HUES48 (cell line): ENCODE measurements at regions not wholly inside any gene's neighbourhood (a gene's known extent, or its start where the extent isn't known, plus 50 kb on each side); places are given as distances from the start of the nearest gene placed in this dataset.

ENCODE experiments used
- H3K27ac ChIP-seq: one replicate; pipeline ENCODE4 v1.7.0; 2013; ENCODE audit warnings: low read depth, low read length, inconsistent platforms
- H3K27me3 ChIP-seq: 2 replicates; pipeline ENCODE4 v1.6.1; 2013; ENCODE audit warnings: mild to moderate bottlenecking, low read length; ENCODE audit not compliant: control insufficient read depth, insufficient read depth
- H3K36me3 ChIP-seq: 2 replicates; pipeline ENCODE4 v1.6.1; 2013; ENCODE audit warnings: low read length; ENCODE audit not compliant: control insufficient read depth, insufficient read depth
- H3K4me1 ChIP-seq: 2 replicates; pipeline ENCODE4 v1.6.1; 2013; ENCODE audit warnings: mild to moderate bottlenecking, low read length; ENCODE audit not compliant: control insufficient read depth, insufficient read depth
- H3K4me3 ChIP-seq: 2 replicates; pipeline ENCODE4 v1.5.1; 2013; ENCODE audit warnings: mild to moderate bottlenecking, low read depth, low read length
- H3K9ac ChIP-seq: 2 replicates; pipeline ENCODE4 v1.6.1; 2013; ENCODE audit warnings: mild to moderate bottlenecking, low read depth, low read length, moderate library complexity
- H3K9me3 ChIP-seq: 2 replicates; pipeline ENCODE4 v1.6.1; 2013; ENCODE audit warnings: low read length; ENCODE audit not compliant: control insufficient read depth, insufficient read depth

DNA sequence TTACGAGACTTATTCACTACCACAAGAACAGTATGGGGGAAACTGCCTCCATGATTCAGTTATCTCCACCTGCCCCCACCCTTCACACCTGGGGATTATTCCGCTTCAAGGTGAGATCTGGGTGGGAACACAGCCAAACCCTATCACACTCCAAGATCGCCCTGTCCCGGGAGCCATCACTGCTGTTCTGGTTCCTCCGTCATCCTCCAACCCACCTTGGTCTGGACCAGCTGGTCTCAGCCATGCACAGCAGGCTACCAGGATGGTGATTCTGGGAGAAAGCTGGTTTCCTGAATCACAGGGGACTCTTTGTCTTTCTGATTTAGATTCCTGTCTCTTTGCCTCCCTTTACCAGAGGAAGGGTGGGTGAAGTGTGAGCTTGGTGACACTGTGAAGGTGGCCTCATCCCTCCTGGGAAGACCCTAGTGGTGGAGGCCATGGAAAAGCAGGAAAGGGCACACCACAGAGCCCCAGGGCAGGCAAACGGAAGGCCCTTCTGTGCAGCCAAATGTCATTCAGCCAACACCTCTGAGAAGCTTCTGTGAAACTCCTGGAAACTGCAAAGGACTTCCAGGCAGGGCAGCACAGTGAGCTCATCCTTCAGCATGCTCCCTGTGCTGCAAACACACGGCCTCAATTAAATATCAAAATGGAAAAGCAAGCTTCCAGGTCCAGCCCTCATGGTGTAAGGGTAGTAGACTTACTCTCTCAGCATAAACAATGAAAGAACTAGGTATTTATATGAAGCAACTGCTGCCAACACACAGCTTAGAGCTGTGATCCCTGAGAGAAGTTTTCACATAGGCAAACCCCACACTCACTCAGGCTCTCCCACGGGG is 169.8 kb downstream of the ANKRD60 start:
- no peak overlapping the region for H3K4me3 ChIP-seq
- no peaks in the 10 kb centered on the region for H3K27me3 ChIP-seq

DNA sequence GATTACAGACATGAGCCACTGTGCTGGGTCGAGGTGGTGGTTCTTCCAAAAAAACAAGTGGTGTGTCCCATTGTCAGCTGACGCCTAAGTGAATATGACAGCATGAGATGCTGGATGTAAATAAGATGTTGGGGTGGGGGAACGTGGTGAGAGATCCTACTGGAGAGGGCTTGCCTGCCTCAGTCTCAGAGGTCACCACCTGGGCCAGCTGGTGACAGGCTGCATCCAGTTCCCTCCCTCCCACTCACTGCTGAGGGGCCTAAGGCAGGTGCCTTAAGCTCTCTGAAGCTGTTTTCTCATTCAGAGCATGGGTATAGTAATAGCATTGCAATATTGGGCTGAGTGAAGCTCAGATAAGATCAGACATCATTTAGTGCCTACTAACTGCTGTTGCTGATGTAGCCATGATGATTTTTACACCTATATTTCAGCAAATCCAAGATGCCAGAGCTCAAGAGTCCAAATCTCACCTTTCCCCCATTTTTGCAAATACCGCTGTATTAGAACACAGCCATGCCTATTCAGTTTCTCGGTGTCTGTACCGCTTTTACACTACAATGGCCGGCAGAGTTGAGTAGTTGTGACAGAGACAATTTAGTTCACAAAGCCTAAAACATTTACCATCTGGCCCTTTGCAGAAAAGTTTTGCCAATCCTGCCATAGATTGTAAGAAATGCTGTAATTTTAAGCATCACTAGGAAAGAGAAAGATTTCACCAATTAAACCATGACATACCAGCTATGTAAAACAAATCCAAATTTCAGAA is 171.3 kb downstream of the ANKRD60 start:
- no peaks in the 10 kb centered on the region for H3K36me3 ChIP-seq
- no peaks in the 10 kb centered on the region for H3K27me3 ChIP-seq
- no peaks in the 10 kb centered on the region for H3K9me3 ChIP-seq
- H3K4me1 ChIP-seq, result no peaks in the 10 kb centered on the region
- H3K27ac ChIP-seq, result no peak overlapping the region
- no peak overlapping the region for H3K9ac ChIP-seq
- H3K4me3 ChIP-seq, result no peak overlapping the region

More for the DNA sequence above, 169.8 kb downstream of the ANKRD60 start:
- Histone ChIP-seq H3K4me1 (no peaks in the 10 kb centered on the region), H3K9me3 (peaks cover 2% of the 10 kb centered on the region; the same call in 1 of the 2 replicates), H3K36me3 (no peaks in the 10 kb centered on the region), H3K9ac (no peak overlapping the region), H3K27ac (no peak overlapping the region)

DNA sequence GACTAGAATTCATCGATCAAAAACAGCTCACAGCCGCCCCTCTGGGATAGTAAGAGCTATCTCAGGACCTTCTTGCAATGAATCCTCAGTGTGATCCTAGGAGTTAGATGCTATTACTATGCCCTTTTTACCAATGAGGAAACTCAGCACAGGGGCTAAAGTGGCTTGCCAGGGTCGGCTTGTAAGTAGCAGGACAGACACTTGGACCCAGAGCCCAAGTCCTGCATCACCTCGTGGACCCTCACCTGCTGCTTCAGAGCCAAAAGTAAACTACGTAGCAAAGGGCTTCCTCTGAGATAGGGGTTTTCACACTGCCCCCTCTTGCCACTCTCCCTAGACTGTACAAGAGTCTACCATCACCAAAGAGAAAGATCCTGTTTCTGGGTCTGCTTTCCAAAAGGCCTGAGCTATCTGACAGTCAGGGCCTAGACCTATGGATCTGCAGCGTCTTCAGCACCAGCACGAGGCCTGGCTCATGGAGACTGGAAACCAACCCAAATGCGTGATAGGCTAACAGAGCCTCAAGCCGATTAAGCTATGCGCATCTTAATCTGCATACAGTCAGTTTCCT is 172.3 kb downstream of the ANKRD60 start:
- Histone ChIP-seq H3K27ac (no peak overlapping the region), H3K27me3 (no peaks in the 10 kb centered on the region), H3K9me3 (peaks cover 8% of the 10 kb centered on the region), H3K4me1 (no peaks in the 10 kb centered on the region), H3K4me3 (no peak overlapping the region), H3K9ac (no peak overlapping the region), H3K36me3 (no peaks in the 10 kb centered on the region)

DNA sequence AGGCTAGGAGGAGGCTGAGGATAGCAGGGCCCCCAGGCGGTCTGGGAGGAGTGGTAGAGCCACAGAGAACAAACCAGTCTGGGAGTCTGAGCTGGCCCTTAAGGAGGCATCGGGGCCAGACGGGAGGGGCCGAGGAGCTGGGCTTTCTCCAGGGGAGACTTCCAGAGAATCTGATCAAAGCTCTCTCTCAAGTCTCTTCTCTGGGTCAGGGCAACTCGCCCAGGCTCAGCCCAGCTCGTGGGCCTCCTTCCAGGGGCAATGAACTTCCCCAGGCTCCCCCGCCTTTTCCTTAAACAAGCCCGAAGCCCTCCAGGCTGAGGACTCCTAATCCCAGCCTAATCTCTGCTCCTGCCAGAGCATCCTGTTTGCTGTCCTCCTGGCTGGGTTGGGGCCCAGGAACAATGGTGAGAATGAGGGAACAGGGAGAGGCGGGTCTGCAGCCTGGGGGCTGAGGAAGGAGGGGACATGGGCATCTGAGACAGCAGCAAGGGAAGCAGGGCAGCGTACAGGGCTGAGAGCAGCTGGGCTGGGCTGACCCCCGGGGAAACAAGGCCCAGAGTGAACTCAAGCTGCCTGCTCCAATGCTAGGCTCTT is 173.6 kb downstream of the ANKRD60 start:
- H3K27me3 ChIP-seq, result no peaks in the 10 kb centered on the region
- H3K36me3 ChIP-seq, result no peaks in the 10 kb centered on the region
- no peak overlapping the region for H3K4me3 ChIP-seq
- peaks cover 8% of the 10 kb centered on the region for H3K9me3 ChIP-seq
- no peak overlapping the region for H3K9ac ChIP-seq
- no peaks in the 10 kb centered on the region for H3K4me1 ChIP-seq
- H3K27ac ChIP-seq, result no peak overlapping the region

DNA sequence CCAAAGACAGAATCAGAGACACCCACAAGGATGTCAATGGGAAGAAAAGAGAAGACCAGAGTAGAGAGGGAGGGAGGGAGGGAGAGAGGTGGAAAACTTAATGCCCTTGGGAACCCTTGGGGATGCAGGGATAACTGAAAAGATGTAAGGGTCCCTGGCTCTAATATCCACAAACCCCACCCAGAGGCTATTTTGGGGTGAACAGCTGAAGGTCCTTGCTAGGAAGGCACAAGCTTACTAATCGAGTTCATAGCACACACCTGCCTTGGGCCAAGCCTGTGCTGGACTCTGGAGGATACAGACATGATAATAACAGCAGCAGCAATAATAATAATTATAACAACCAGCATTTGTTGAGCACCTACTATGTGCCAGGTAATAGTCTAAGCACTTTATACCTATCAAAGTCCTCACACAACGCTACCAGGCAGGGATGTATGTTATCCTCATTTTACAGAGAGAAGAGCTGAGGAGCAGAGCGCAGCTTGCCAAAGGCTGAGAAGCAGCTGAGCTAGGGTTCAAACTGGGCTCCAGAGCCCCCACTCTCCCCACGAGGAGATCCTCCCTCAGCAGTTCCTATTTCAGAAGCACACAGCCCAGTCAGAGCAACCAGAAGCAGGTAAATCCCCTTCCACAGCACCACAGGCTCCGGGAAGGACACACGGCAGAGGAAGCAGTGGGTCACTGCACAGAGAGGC is 174.2 kb downstream of the ANKRD60 start:
- no peaks in the 10 kb centered on the region for H3K36me3 ChIP-seq
- H3K4me1 ChIP-seq, result no peaks in the 10 kb centered on the region
- no peak overlapping the region for H3K27ac ChIP-seq
- H3K9ac ChIP-seq, result no peak overlapping the region
- peaks cover 8% of the 10 kb centered on the region for H3K9me3 ChIP-seq
- H3K4me3 ChIP-seq, result no peak overlapping the region
- H3K27me3 ChIP-seq, result no peaks in the 10 kb centered on the region

DNA sequence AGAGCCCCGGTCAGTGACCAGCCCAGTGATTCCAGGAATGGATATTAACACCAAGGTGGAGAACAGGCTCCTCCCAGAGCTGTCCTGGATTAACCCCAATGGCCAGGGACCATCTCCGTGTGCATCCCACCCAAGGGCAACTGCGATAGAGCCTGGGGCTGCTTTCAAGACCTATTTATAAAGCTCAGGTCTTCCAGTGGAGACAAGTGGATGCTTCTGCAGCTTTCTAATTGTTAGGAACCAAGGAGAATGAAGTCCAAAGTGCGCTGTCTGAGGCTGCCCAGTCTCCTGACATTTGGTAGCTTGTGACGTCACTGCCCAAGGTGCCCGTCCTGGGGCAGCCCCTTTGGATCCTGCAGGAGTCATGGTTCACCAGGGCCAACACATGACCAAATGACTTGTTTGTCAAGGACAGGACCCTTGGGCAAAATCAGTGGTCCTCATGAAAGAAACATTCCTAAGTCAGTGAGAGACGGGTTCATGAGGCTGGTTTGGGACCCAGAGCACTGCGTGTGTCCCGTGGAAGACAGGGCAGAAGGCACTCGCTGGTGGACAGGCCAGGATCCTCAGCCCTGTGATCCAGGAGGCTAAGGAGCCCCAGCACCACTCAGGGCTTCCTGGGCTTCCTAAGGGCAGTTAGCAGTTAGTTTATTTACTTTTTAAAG is 174.9 kb downstream of the ANKRD60 start:
- Histone ChIP-seq H3K4me3 (no peak overlapping the region), H3K36me3 (no peaks in the 10 kb centered on the region), H3K9me3 (peaks cover 8% of the 10 kb centered on the region), H3K4me1 (no peaks in the 10 kb centered on the region), H3K9ac (no peak overlapping the region), H3K27ac (no peak overlapping the region), H3K27me3 (no peaks in the 10 kb centered on the region)

DNA sequence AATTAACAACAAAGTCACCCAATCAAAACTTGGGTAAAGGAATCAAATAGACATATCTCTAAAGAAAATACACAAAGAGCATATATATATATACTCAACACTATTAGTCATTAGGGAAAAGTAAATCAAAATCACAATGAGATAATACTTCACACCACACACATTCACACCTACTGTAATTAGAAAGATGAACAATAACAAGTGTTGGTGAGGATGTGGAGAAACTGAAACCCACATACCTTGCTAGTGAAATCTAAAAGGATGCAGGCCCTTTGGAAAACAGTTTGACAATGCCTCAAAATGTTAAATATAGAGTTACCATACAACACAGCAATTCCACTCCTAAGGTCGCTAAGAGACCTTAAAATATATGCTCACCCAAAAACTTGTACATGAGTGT is 177.1 kb downstream of the ANKRD60 start:
- H3K27ac ChIP-seq, result no peak overlapping the region
- H3K4me3 ChIP-seq, result no peak overlapping the region
- H3K4me1 ChIP-seq, result peaks cover 3% of the 10 kb centered on the region; the same call in 1 of the 2 replicates
- H3K9ac ChIP-seq, result no peak overlapping the region
- H3K36me3 ChIP-seq, result no peaks in the 10 kb centered on the region
- peaks cover 8% of the 10 kb centered on the region for H3K9me3 ChIP-seq
- no peaks in the 10 kb centered on the region for H3K27me3 ChIP-seq

DNA sequence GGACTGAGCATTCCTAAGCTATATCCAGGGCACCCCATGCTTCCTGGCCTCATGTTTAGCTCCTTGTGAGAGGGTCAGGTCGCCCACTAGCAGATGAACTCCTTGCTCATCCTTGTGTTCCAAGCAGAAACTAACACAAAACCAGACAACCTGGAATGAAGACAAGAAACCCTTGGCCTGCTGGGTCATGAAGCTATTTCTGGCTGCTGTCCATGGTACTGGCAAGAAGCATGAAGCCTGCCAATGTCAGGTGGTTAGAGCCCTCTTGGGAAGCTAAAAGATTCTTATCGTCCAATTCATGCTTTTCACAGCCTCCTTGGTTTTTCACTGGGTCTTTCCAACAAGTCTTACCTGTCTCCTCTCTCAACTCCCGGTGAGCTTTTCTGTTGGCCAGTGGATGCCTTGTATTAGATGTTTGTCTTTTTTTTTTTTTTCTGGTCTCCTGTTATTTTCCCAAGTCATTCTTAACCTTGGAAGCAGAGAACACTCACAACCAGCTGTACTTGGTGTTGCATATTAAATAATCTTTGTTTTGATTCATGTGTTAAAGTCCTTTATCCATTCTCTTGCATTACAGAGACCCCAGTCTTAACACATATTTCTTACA is 180.3 kb downstream of the ANKRD60 start:
- H3K27ac ChIP-seq, result no peak overlapping the region
- H3K9ac ChIP-seq, result no peak overlapping the region
- peaks cover 8% of the 10 kb centered on the region for H3K9me3 ChIP-seq
- no peaks in the 10 kb centered on the region for H3K36me3 ChIP-seq
- H3K27me3 ChIP-seq, result no peaks in the 10 kb centered on the region
- no peak overlapping the region for H3K4me3 ChIP-seq
- H3K4me1 ChIP-seq, result peaks cover 14% of the 10 kb centered on the region

DNA sequence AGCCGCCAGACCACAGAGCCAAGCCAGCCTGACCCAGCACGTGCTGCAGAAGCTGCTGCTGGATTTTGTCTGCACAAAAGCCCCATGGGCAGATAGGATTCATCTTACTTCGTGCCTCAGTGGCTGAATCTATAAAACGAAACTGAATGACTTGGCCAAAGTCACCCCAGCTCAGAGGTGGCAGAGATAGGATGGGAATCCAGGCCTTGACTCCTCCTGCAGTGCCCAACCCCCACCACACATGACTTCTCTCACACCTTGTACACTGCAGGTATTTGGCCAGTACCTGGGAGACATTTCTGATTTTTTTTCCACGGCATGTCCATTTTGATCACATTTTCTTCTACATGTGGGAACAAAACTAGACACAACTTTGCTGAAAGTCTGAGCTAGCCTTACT is 182.1 kb downstream of the ANKRD60 start:
- Histone ChIP-seq H3K9ac (no peak overlapping the region), H3K27me3 (no peaks in the 10 kb centered on the region), H3K9me3 (peaks cover 2% of the 10 kb centered on the region; the same call in 1 of the 2 replicates), H3K27ac (peak overlapping the region; percentile 39), H3K4me1 (peaks cover 17% of the 10 kb centered on the region), H3K36me3 (no peaks in the 10 kb centered on the region), H3K4me3 (no peak overlapping the region)

DNA sequence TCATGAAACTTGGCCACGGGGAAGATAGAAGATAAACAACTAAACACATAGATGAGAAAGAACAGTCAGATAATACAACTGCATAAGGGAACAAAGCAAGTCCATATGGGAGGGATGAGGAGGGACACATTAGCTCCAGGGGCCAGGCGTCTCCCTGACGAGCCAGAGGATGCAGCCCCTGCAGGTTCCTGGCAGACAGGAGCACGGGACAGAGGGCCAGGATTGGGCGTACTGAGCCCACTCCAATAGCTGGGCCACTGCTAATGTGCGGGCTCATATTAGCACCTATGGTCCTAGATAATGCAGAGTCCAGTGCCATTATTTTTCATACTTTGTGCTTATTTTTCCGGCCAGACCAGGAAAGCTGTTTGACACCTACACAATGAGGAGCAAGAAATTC is 182.9 kb downstream of the ANKRD60 start:
- no peak overlapping the region for H3K4me3 ChIP-seq
- no peaks in the 10 kb centered on the region for H3K36me3 ChIP-seq
- H3K27me3 ChIP-seq, result no peaks in the 10 kb centered on the region
- H3K4me1 ChIP-seq, result peaks cover 17% of the 10 kb centered on the region
- H3K9ac ChIP-seq, result no peak overlapping the region
- no peaks in the 10 kb centered on the region for H3K9me3 ChIP-seq
- no peak overlapping the region for H3K27ac ChIP-seq
